ENCODE measurements at regions not wholly inside any gene's neighbourhood (a gene's known extent, or its start where the extent isn't known, plus 50 kb on each side); places are given as distances from the start of the nearest gene placed in this dataset.

DNA sequence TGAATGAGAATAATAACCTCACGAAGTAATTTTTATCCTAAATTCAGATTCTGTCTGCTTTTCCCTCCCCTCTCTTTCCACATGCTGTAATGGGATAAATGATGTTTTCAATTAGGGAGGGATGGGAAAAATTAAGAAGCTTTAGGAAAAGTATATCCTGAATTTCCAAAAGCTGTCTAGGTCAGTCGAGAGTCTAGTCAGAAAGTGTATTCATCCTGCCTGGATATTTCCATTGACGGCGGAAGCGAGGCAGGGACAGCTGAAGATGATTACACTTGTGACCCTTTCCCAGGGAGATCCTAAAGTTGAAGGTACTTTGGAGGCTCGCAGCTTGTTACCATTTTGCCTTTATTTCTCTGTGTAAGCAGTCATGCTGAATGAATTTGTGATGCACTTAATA is 204.1 kb downstream of the ZNF365 start:
- no peaks in the 10 kb centered on the region for H3K9me3 ChIP-seq
- H3K27me3 ChIP-seq: no peaks in the 10 kb centered on the region
- TF ChIP-seq POLR2A (IDR thresholded peaks at IDR 0.05) (no peak), EP300 (IDR thresholded peaks at IDR 0.05) (no peak), CTCF (IDR thresholded peaks at IDR 0.05) (no peak)
- peaks cover 0 to 24% (median 0%) of the 10 kb centered on the region in 4 donors for H3K4me1 ChIP-seq
- H3K36me3 ChIP-seq: no peaks in the 10 kb centered on the region
- H3K27ac ChIP-seq: no peak overlapping the region
- no peak overlapping the region for H3K4me3 ChIP-seq
- whole genome bisulfite sequencing, 2 donors: 72 to 75% methylated on average over 6 of the region's 6 CpGs
- DNase-seq (ENCODE audit: low spot score in 2 of 2): no peak

- DNase-seq (ENCODE audit: low spot score in 2 of 2): no peak
- Histone ChIP-seq H3K9me3 (no peaks in the 10 kb centered on the region), H3K36me3 (no peaks in the 10 kb centered on the region), H3K4me1 (peaks cover 0 to 31% (median 0%) of the 10 kb centered on the region in 4 donors), H3K27ac (no peak overlapping the region), H3K27me3 (no peaks in the 10 kb centered on the region), H3K4me3 (no peak overlapping the region)
- TF ChIP-seq POLR2A (IDR thresholded peaks at IDR 0.05) (no peak), CTCF (IDR thresholded peaks at IDR 0.05) (no peak), EP300 (IDR thresholded peaks at IDR 0.05) (no peak)
- 86 to 91% methylated on average over 1 of the region's 1 CpG for WGBS, 2 donors
These were observed 204.7 kb downstream of the ZNF365 start for GRCh38 chr10:62578916-62579315.

- no peak overlapping the region for H3K4me3 ChIP-seq
- H3K36me3 ChIP-seq: no peaks in the 10 kb centered on the region
- no peaks in the 10 kb centered on the region for H3K9me3 ChIP-seq
- H3K27ac ChIP-seq: no peak overlapping the region
- no peak for DNase-seq (ENCODE audit: low spot score in 2 of 2)
- peaks cover 0 to 43% (median 0%) of the 10 kb centered on the region in 4 donors for H3K4me1 ChIP-seq
- H3K27me3 ChIP-seq: no peaks in the 10 kb centered on the region
- no peak for TF ChIP-seq CTCF (IDR thresholded peaks at IDR 0.05)
- no peak for TF ChIP-seq POLR2A (IDR thresholded peaks at IDR 0.05)
- TF ChIP-seq EP300 (IDR thresholded peaks at IDR 0.05): no peak
These were observed 206.2 kb downstream of the ZNF365 start for GRCh38 chr10:62580396-62580795.

DNA sequence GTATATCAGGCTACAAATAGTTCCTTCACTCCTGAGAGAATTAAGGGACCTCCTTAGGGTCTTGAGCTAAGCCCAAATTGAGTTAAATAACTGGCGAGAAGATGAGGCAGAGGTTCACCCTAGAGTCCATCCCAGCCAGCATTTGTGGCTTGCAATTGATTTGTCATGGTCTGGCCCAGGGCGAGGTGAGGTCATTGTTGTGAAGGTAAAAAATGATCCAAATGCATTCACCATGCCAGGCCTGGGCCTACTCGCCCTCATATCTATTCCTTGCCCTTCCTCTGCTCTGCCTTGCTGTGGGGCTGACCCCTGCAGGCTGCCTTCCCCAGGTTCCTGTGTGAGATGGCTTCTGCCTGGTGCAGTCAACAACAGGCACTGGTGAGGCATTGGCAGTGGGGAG is 207.2 kb downstream of the ZNF365 start:
- no peak for TF ChIP-seq EP300 (IDR thresholded peaks at IDR 0.05)
- no peak for TF ChIP-seq POLR2A (IDR thresholded peaks at IDR 0.05)
- TF ChIP-seq CTCF (IDR thresholded peaks at IDR 0.05): no peak
- H3K4me3 ChIP-seq: no peak overlapping the region

DNA sequence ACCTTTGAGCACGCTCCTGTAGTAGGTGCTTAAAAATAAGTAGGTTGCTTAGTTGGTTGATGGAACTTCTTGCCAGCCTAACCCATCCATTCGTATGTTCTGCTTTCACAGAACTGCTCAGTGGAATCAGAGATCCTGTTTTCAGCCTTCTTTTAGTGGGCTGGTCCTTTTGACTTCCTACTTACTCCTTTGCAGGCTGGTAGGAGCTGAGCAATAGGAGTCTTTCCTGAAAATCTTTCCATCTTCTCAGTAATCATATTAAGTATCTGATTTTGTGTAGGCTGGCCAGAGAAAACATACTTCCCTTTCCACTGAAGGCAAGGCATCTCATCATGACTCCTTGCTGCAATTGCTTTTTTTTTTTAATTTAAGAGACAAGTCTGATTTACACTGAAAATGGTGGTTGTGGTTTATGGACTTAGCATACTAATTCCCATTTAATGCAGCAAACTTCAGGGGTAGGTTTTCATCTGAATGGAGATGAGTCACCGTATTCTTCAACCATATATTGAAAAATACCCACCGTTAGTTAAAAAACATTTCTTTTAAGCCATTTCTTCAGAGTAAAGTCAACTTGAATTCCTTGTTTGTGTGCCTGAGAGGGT is 208.0 kb downstream of the ZNF365 start:
- WGBS, 2 donors: 64 to 73% methylated on average over 4 of the region's 4 CpGs
- Histone ChIP-seq H3K9me3 (no peaks in the 10 kb centered on the region), H3K27me3 (no peaks in the 10 kb centered on the region), H3K4me3 (no peak overlapping the region), H3K4me1 (peaks cover 0 to 43% (median 0%) of the 10 kb centered on the region in 4 donors), H3K27ac (peak overlapping the region in 3 of 4 donors; percentile 24 to 77 (median 75)), H3K36me3 (no peaks in the 10 kb centered on the region)
- DNase-seq (ENCODE audit: low spot score in 2 of 2): no peak
- TF ChIP-seq EP300 (IDR thresholded peaks at IDR 0.05) (no peak), POLR2A (IDR thresholded peaks at IDR 0.05) (no peak), CTCF (IDR thresholded peaks at IDR 0.05) (no peak)

More for the DNA sequence above, 207.2 kb downstream of the ZNF365 start:
- Histone ChIP-seq H3K4me1 (peaks cover 0 to 43% (median 0%) of the 10 kb centered on the region in 4 donors), H3K36me3 (no peaks in the 10 kb centered on the region), H3K9me3 (no peaks in the 10 kb centered on the region), H3K27me3 (no peaks in the 10 kb centered on the region), H3K27ac (peak overlapping the region in 1 of 4 donors; percentile 75)
- no peak for DNase-seq (ENCODE audit: low spot score in 2 of 2)
- 83 to 96% methylated on average over 3 of the region's 3 CpGs for WGBS, 2 donors

Measured in tibial nerve (tissue), 4 donors.